GM12878 (cell line): ENCODE measurements at regions not wholly inside any gene's neighbourhood (a gene's known extent, or its start where the extent isn't known, plus 50 kb on each side); places are given as distances from the start of the nearest gene placed in this dataset.

Experiments
- ATAC-seq: fragments of 200-7000 bp; cut with Tn5 transposase; 3 replicates; pipeline ENCODE4 v1.9.1; 2020; ENCODE audit warnings: mild to moderate bottlenecking, moderate library complexity
- BruUV-seq: library from RNA; stranded (reverse); fragments of 400-500 nt; replicated peaks from 2 replicates; lab custom pipeline; 2021; lab: Mats Ljungman, UMichigan
- CTCF ChIA-PET: fragments of 300-600 bp; sonication (Branson Sonifier 250); formaldehyde crosslinking; extraction: SDS; loops from one replicate; lab custom pipeline; 2021; ENCODE audit warnings: inconsistent platforms; lab: Yijun Ruan, JAX
- POLR2A ChIA-PET: fragments of 350-600 bp; formaldehyde crosslinking; extraction: SDS; loops from one replicate; lab custom pipeline; 2021; ENCODE audit warnings: inconsistent platforms; lab: Charles Lee
- RAD21 ChIA-PET: fragments of 300-600 bp; sonication (Branson Sonifier 250); formaldehyde crosslinking; loops from one replicate; lab custom pipeline; 2023; ENCODE audit warnings: antibody characterized with exemption; ENCODE audit not compliant: unreplicated experiment; lab: Charles Lee
- SMC1A ChIA-PET: fragments of 300-600 bp; sonication (Branson Sonifier 250); formaldehyde crosslinking; loops from one replicate; lab custom pipeline; 2023; ENCODE audit not compliant: unreplicated experiment, uncharacterized antibody; lab: Charles Lee
- DNase-seq: peaks from one replicate; pipeline ENCODE4 v3.0.0-alpha.2; 2011; ENCODE audit warnings: low read depth, low spot score
- FAIRE-seq: peaks from 3 replicates; lab custom pipeline; 2011; peaks lifted over from hg19 to GRCh38; lab: Jason Lieb, UNC
- H2AFZ ChIP-seq: 2 replicates; pipeline ENCODE4 v1.6.0; 2011; ENCODE audit warnings: low read depth, low read length, control low read depth; ENCODE audit not compliant: control insufficient read depth
- H3K27ac ChIP-seq: 2 replicates; pipeline ENCODE4 v1.5.1; 2011; ENCODE audit warnings: control low read depth; ENCODE audit not compliant: control insufficient read depth, insufficient read depth
- H3K27me3 ChIP-seq, 2 experiments: replicated peaks in 1 of 2; 2 replicates each; pipeline versions ENCODE4 v1.6.0 to v1.6.1; 2011; ENCODE audit warnings: low read length in 1 of 2; ENCODE audit not compliant: control insufficient read depth in 2 of 2, insufficient read depth in 2 of 2
- H3K36me3 ChIP-seq, 2 experiments: 2 replicates each; pipeline ENCODE4 v1.5.1; 2011; ENCODE audit warnings: low read length in 1 of 2; ENCODE audit not compliant: control insufficient read depth in 2 of 2, insufficient read depth in 2 of 2
- H3K4me1 ChIP-seq: 2 replicates; pipeline ENCODE4 v1.6.1; 2011; ENCODE audit warnings: mild to moderate bottlenecking, low read length, moderate library complexity, mixed read lengths; ENCODE audit not compliant: control insufficient read depth, insufficient read depth
- H3K4me2 ChIP-seq: 2 replicates; pipeline ENCODE4 v1.6.0; 2011; ENCODE audit warnings: control low read depth; ENCODE audit not compliant: control insufficient read depth, insufficient read depth
- H3K4me3 ChIP-seq: fragments of 200-600 bp; sonication (generic); 2 replicates; pipeline ENCODE4 v1.5.1; 2016
- H3K79me2 ChIP-seq: 2 replicates; pipeline ENCODE4 v1.6.0; 2011; ENCODE audit warnings: low read length; ENCODE audit not compliant: control insufficient read depth, insufficient read depth
- H3K9ac ChIP-seq: 2 replicates; pipeline ENCODE4 v1.8.0; 2011; ENCODE audit warnings: low read length, control low read depth, mixed read lengths; ENCODE audit not compliant: control insufficient read depth, insufficient read depth
- H3K9me3 ChIP-seq: replicated peaks from 3 replicates; pipeline ENCODE4 v1.5.1; 2011; ENCODE audit warnings: mild to moderate bottlenecking, low read length; ENCODE audit not compliant: control insufficient read depth, insufficient read depth
- H4K20me1 ChIP-seq: 2 replicates; pipeline ENCODE4 v1.6.0; 2011; ENCODE audit not compliant: control insufficient read depth, insufficient read depth
- ATF2 ChIP-seq: IDR thresholded peaks from 2 replicates; pipeline ENCODE4 v1.6.1; 2012; ENCODE audit warnings: low read length, inconsistent platforms
- CBFB ChIP-seq: IDR thresholded peaks from 2 replicates; pipeline ENCODE4 v1.6.1; 2016; ENCODE audit warnings: antibody characterized with exemption, low read depth
- E2F4 ChIP-seq: IDR thresholded peaks from 2 replicates; pipeline ENCODE4 v1.6.1; 2012; ENCODE audit warnings: low read depth, low read length, improper control_type of control experiment
- ETV6 ChIP-seq, 2 experiments: fragments of 450-650 bp in 1 of 2; IDR thresholded peaks in 1 of 2; conservative IDR thresholded peaks in 1 of 2; 2 replicates each; pipeline ENCODE4 v1.6.1; 2014; ENCODE audit warnings: antibody characterized with exemption in 1 of 2, borderline replicate concordance in 1 of 2, low read depth in 1 of 2, mild to moderate bottlenecking in 1 of 2, moderate library complexity in 1 of 2
- FOXM1 ChIP-seq: IDR thresholded peaks from 2 replicates; pipeline ENCODE4 v1.6.1; 2012; ENCODE audit warnings: low read depth, mild to moderate bottlenecking, inconsistent platforms, low read length, moderate library complexity
- GATAD2B ChIP-seq: fragments of 450-650 bp; conservative IDR thresholded peaks from 2 replicates; pipeline ENCODE4 v1.6.1; 2017; ENCODE audit warnings: low read depth, mild to moderate bottlenecking, moderate library complexity
- IRF4 ChIP-seq: IDR thresholded peaks from 2 replicates; pipeline ENCODE4 v1.6.1; 2011; ENCODE audit warnings: low read depth, low read length
- JUND ChIP-seq: IDR thresholded peaks from 2 replicates; pipeline ENCODE4 v1.6.1; 2012; ENCODE audit warnings: low read depth, mild to moderate bottlenecking, low read length, improper control_type of control experiment, moderate library complexity
- MTA2 ChIP-seq: fragments of 450-650 bp; IDR thresholded peaks from 2 replicates; pipeline ENCODE4 v1.6.1; 2016; ENCODE audit warnings: low read depth, mild to moderate bottlenecking, moderate library complexity
- PAX5 ChIP-seq: IDR thresholded peaks from 2 replicates; pipeline ENCODE4 v1.6.1; 2011; ENCODE audit warnings: low read depth, low read length, borderline replicate concordance
- TCF7 ChIP-seq: IDR thresholded peaks from 2 replicates; pipeline ENCODE4 v1.6.1; 2014; ENCODE audit warnings: antibody characterized with exemption, borderline replicate concordance
- ZBTB4 ChIP-seq: fragments of 450-650 bp; formaldehyde crosslinking; IDR thresholded peaks from 2 replicates; pipeline ENCODE4 v1.4.0; 2022; ENCODE audit warnings: mild to moderate bottlenecking, moderate library complexity
- ZNF207 ChIP-seq: fragments of 450-650 bp; IDR thresholded peaks from 2 replicates; pipeline ENCODE4 v1.6.1; 2014; ENCODE audit warnings: antibody characterized with exemption, mild to moderate bottlenecking, borderline replicate concordance
- ZNF622 ChIP-seq: fragments of 450-650 bp; IDR thresholded peaks from 2 replicates; pipeline ENCODE4 v1.6.1; 2017; ENCODE audit warnings: mild to moderate bottlenecking, inconsistent platforms
- in situ Hi-C: fragments of 300-500 bp; cut with MboI; formaldehyde crosslinking; loops from 9 replicates; pipeline ENCODE4 v1.14.3; 2018; ENCODE audit warnings: mixed read lengths
- intact Hi-C: fragments of 100-400 bp; cut with micrococcal nuclease; formaldehyde crosslinking; loops from one replicate; pipeline ENCODE4 v1.14.2; 2022; ENCODE audit not compliant: unreplicated experiment

- Histone ChIP-seq H3K36me3 (no peaks in the 10 kb centered on the region), H2AFZ (no peak overlapping the region), H3K27ac (no peak overlapping the region), H3K9ac (no peak overlapping the region), H3K9me3 (no peaks in the 10 kb centered on the region; the same call in 2 of the 3 replicates), H3K27me3 (no peaks in the 10 kb centered on the region), H3K79me2 (no peaks in the 10 kb centered on the region), H4K20me1 (no peaks in the 10 kb centered on the region), H3K4me3 (no peak overlapping the region), H3K4me2 (no peak overlapping the region), H3K4me1 (no peaks in the 10 kb centered on the region)
- no peak for DNase-seq
- FAIRE-seq, result no peak
- POLR2A ChIA-PET, result no interaction called here
- intact Hi-C loops, result no loop called here
- TF ChIP-seq ZNF207 (no peak), ATF2 (no peak), CBFB (no peak), TCF7 (no peak), FOXM1 (no peak), ETV6 (conservative IDR thresholded peaks at IDR 0.05 in 1 of 2, IDR thresholded peaks at IDR 0.05 in 1 of 2; ENCODE audit: borderline replicate concordance in 1 of 2, low read depth in 1 of 2) (no peak), MTA2 (no peak), JUND (no peak), ZBTB4 (CRISPR knock-in tag) (no peak), ZNF622 (no peak), GATAD2B (no peak), IRF4 (no peak), E2F4 (no peak), PAX5 (no peak)
- CTCF ChIA-PET, result no interaction called here
- no peak for ATAC-seq
- SMC1A ChIA-PET, result no interaction called here
- RAD21 ChIA-PET, result no interaction called here
- no TSS peak for BruUV-seq
- in situ Hi-C loops, result no loop called here
Measured at GRCh38 chr5:97644206-97644605, 461.2 kb upstream of the RIOK2 start.
